Rectal smooth muscle tissue (tissue), 1 donor: ENCODE measurements at regions not wholly inside any gene's neighbourhood (a gene's known extent, or its start where the extent isn't known, plus 50 kb on each side); places are given as distances from the start of the nearest gene placed in this dataset.
"Not testable (repeated sequence)": the region's sequence is repeated elsewhere in the genome, so short reads cannot be mapped to it uniquely, and the experiment has no call there.

Experiments used
- H3K27ac ChIP-seq: one replicate; pipeline ENCODE4 v1.7.0; 2013; ENCODE audit warnings: low read depth, low read length, inconsistent platforms
- H3K27me3 ChIP-seq: one replicate; pipeline ENCODE4 v1.7.0; 2013; ENCODE audit warnings: low read length; ENCODE audit not compliant: control insufficient read depth, insufficient read depth
- H3K36me3 ChIP-seq: one replicate; pipeline ENCODE4 v1.7.0; 2013; ENCODE audit warnings: low read length; ENCODE audit not compliant: control insufficient read depth, insufficient read depth
- H3K4me1 ChIP-seq: one replicate; pipeline ENCODE4 v1.7.0; 2013; ENCODE audit warnings: low read length; ENCODE audit not compliant: control insufficient read depth, insufficient read depth
- H3K4me3 ChIP-seq: one replicate; pipeline ENCODE4 v1.7.0; 2013; ENCODE audit warnings: low read length
- H3K9ac ChIP-seq: one replicate; pipeline ENCODE4 v1.7.0; 2013; ENCODE audit warnings: low read length

- H3K27me3 ChIP-seq = no peaks in the 10 kb centered on the region
- no peaks in the 10 kb centered on the region for H3K36me3 ChIP-seq
- H3K27ac ChIP-seq = no peak overlapping the region
- no peak overlapping the region for H3K4me3 ChIP-seq
- H3K9ac ChIP-seq = no peak overlapping the region
- no peaks in the 10 kb centered on the region for H3K4me1 ChIP-seq
Measured at GRCh38 chr20:12084482-12084881, 166.8 kb downstream of the BTBD3 start.

- Histone ChIP-seq H3K4me1 (no peaks in the 10 kb centered on the region), H3K27me3 (no peaks in the 10 kb centered on the region), H3K9ac (no peak overlapping the region), H3K36me3 (no peaks in the 10 kb centered on the region), H3K4me3 (no peak overlapping the region), H3K27ac (no peak overlapping the region)
Measured at GRCh38 chr20:12086359-12086758, 168.7 kb downstream of the BTBD3 start.

- Histone ChIP-seq H3K27ac (no peak overlapping the region), H3K9ac (no peak overlapping the region), H3K4me3 (no peak overlapping the region), H3K27me3 (no peaks in the 10 kb centered on the region), H3K4me1 (no peaks in the 10 kb centered on the region), H3K36me3 (no peaks in the 10 kb centered on the region)
Measured at GRCh38 chr20:12090920-12091319, 173.2 kb downstream of the BTBD3 start.

GRCh38 chr20:12093057-12093796 lies 175.5 kb downstream of the BTBD3 start:
- no peaks in the 10 kb centered on the region for H3K36me3 ChIP-seq
- H3K27me3 ChIP-seq = no peaks in the 10 kb centered on the region
- no peak overlapping the region for H3K27ac ChIP-seq
- no peak overlapping the region for H3K4me3 ChIP-seq
- no peaks in the 10 kb centered on the region for H3K4me1 ChIP-seq
- no peak overlapping the region for H3K9ac ChIP-seq

GRCh38 chr20:12093797-12094190 lies 176.1 kb downstream of the BTBD3 start:
- H3K36me3 ChIP-seq, H3K27ac ChIP-seq, H3K27me3 ChIP-seq, H3K9ac ChIP-seq, H3K4me3 ChIP-seq, H3K4me1 ChIP-seq: not testable (repeated sequence)

GRCh38 chr20:12095180-12095920 lies 177.7 kb downstream of the BTBD3 start:
- Histone ChIP-seq H3K4me3 (no peak overlapping the region), H3K9ac (no peak overlapping the region), H3K27me3 (no peaks in the 10 kb centered on the region)

GRCh38 chr20:12098421-12098820 lies 180.7 kb downstream of the BTBD3 start:
- Histone ChIP-seq H3K9ac (no peak overlapping the region), H3K27me3 (no peaks in the 10 kb centered on the region), H3K4me3 (no peak overlapping the region), H3K27ac (no peak overlapping the region), H3K36me3 (no peaks in the 10 kb centered on the region), H3K4me1 (no peaks in the 10 kb centered on the region)

More at GRCh38 chr20:12095180-12095920, 177.7 kb downstream of the BTBD3 start:
- H3K4me1 ChIP-seq = no peaks in the 10 kb centered on the region
- no peak overlapping the region for H3K27ac ChIP-seq
- no peaks in the 10 kb centered on the region for H3K36me3 ChIP-seq

- H3K4me3 ChIP-seq = no peak overlapping the region
- H3K27me3 ChIP-seq = no peaks in the 10 kb centered on the region
- no peak overlapping the region for H3K9ac ChIP-seq
- H3K36me3 ChIP-seq = no peaks in the 10 kb centered on the region
- no peak overlapping the region for H3K27ac ChIP-seq
- no peaks in the 10 kb centered on the region for H3K4me1 ChIP-seq
Measured at GRCh38 chr20:12108846-12109245, 191.2 kb downstream of the BTBD3 start.

- no peaks in the 10 kb centered on the region for H3K36me3 ChIP-seq
- no peaks in the 10 kb centered on the region for H3K4me1 ChIP-seq
- no peak overlapping the region for H3K4me3 ChIP-seq
- no peak overlapping the region for H3K9ac ChIP-seq
- H3K27ac ChIP-seq = no peak overlapping the region
- no peaks in the 10 kb centered on the region for H3K27me3 ChIP-seq
Measured at GRCh38 chr20:12110274-12110673, 192.6 kb downstream of the BTBD3 start.

GRCh38 chr20:12110711-12111110 lies 193.0 kb downstream of the BTBD3 start:
- H3K27me3 ChIP-seq = no peaks in the 10 kb centered on the region
- H3K9ac ChIP-seq = no peak overlapping the region
- no peaks in the 10 kb centered on the region for H3K4me1 ChIP-seq
- no peak overlapping the region for H3K4me3 ChIP-seq
- H3K36me3 ChIP-seq = no peaks in the 10 kb centered on the region
- no peak overlapping the region for H3K27ac ChIP-seq

- Histone ChIP-seq H3K27ac (no peak overlapping the region), H3K4me3 (no peak overlapping the region), H3K4me1 (no peaks in the 10 kb centered on the region)
Measured at GRCh38 chr20:12111431-12112088, 193.9 kb downstream of the BTBD3 start.

GRCh38 chr20:12112089-12112474 lies 194.4 kb downstream of the BTBD3 start:
- Histone ChIP-seq H3K4me1 (no peaks in the 10 kb centered on the region), H3K36me3 (no peaks in the 10 kb centered on the region), H3K27ac (no peak overlapping the region), H3K9ac (no peak overlapping the region), H3K27me3 (no peaks in the 10 kb centered on the region), H3K4me3 (no peak overlapping the region)

More at GRCh38 chr20:12111431-12112088, 193.9 kb downstream of the BTBD3 start:
- Histone ChIP-seq H3K9ac (no peak overlapping the region), H3K27me3 (no peaks in the 10 kb centered on the region), H3K36me3 (no peaks in the 10 kb centered on the region)
